Memory B cell (primary cell): ENCODE measurements at regions not wholly inside any gene's neighbourhood (a gene's known extent, or its start where the extent isn't known, plus 50 kb on each side); places are given as distances from the start of the nearest gene placed in this dataset.

Experiments
- ATAC-seq: fragments of 150-1000 bp; cut with Tn5 transposase; 2 replicates; pipeline ENCODE4 v1.10.0; 2021; ENCODE audit warnings: low read depth, mild to moderate bottlenecking, moderate library complexity
- DNase-seq, 2 donors: peaks; one replicate each; pipeline ENCODE4 v3.0.0; 2022; ENCODE audit warnings: low spot score in 2 of 2
- H3K27ac Mint-ChIP-seq: one replicate; pipeline ENCODE4 v1.8.0; 2022; ENCODE audit warnings: mild to moderate bottlenecking, moderate library complexity, mixed read lengths
- H3K27me3 Mint-ChIP-seq: one replicate; pipeline ENCODE4 v1.8.0; 2022; ENCODE audit warnings: mixed read lengths
- H3K36me3 Mint-ChIP-seq: one replicate; pipeline ENCODE4 v1.8.0; 2022; ENCODE audit warnings: mild to moderate bottlenecking, mixed read lengths
- H3K4me1 Mint-ChIP-seq: one replicate; pipeline ENCODE4 v1.8.0; 2022; ENCODE audit warnings: mixed read lengths
- H3K4me3 Mint-ChIP-seq: one replicate; pipeline ENCODE4 v1.8.0; 2022; ENCODE audit warnings: mild to moderate bottlenecking, moderate library complexity, mixed read lengths
- H3K9me3 Mint-ChIP-seq: one replicate; pipeline ENCODE4 v1.8.0; 2022; ENCODE audit warnings: mixed read lengths

DNA sequence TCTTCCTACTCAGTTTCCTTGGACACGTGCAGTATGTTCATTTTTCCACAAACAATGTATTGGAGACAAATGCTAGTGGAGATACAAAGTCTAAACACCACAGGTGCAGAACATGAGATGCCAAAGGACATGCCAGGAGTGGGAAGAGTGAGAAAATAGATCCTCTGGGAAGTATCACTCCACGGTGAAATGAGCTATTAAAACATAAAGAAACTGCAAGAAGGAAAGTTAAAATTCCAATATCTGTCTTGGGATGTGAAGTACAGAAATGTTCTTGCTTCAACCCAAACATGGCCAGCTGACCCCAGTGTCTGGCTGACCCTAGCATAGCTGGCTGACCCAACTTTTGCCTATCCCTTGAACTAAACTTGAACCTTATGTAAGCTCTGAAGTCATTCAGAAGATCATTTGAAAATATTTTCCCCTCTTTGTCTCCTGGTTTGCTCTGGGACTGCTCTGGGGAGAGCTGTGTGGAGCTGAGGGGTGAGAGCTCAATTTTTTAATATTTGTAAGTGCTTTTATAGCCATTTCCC is 59.5 kb downstream of the FZD1 start:
- Mint-ChIP-seq H3K36me3 (no peaks in the 10 kb centered on the region), H3K27ac (no peak overlapping the region), H3K27me3 (no peaks in the 10 kb centered on the region), H3K4me3 (no peak overlapping the region), H3K4me1 (peaks cover 27% of the 10 kb centered on the region), H3K9me3 (no peaks in the 10 kb centered on the region)
- DNase-seq (no peak), ATAC-seq (no peak)

DNA sequence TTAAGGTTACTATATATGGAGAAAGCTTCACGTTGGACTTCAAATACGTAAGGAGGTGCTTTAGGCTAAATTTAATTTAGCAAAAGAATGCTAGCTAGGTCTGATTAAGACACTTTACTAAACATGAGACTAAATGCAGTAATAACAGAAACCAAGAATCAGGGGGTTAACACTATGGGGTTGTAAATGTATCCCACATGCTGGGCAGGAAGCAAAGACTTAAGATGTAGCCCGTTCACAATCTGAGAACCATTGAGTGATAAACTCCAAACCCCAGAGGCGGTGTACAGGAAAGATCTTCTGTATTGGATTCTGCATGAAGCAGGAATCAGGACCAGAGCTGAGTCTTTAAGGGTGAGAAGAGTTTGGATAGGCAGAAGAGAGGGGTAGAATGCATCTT is 60.4 kb downstream of the FZD1 start:
- peak overlapping the region; percentile 29 for H3K27ac Mint-ChIP-seq
- DNase-seq (no peak), ATAC-seq (no peak)
- H3K36me3 Mint-ChIP-seq: no peaks in the 10 kb centered on the region
- no peaks in the 10 kb centered on the region for H3K9me3 Mint-ChIP-seq
- H3K4me1 Mint-ChIP-seq: peaks cover 27% of the 10 kb centered on the region
- H3K4me3 Mint-ChIP-seq: no peak overlapping the region
- no peaks in the 10 kb centered on the region for H3K27me3 Mint-ChIP-seq

DNA sequence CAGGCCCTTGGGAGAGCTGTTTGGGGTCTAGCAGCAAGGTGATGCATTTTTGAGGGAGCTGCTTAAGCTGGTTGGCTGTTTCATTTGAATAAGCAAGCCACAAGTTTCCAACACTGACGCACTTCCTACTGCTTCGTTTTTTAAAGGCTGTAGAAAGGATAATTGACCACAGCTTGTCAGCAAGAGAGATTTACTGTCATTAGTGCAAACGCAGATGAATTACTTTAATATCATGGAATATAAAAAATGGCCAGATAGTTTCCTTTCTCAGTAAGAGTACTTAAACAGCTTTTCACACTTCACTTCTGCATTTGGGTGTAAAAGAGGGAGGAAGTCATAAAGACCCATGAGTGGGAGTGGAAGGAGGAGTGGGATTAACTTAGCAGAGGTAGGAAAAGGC is 61.5 kb downstream of the FZD1 start:
- peaks cover 27% of the 10 kb centered on the region for H3K4me1 Mint-ChIP-seq
- DNase-seq (no peak), ATAC-seq (peak; percentile 50)
- H3K4me3 Mint-ChIP-seq: peak overlapping the region; percentile 37
- peak overlapping the region; percentile 39 for H3K27ac Mint-ChIP-seq
- no peaks in the 10 kb centered on the region for H3K9me3 Mint-ChIP-seq
- no peaks in the 10 kb centered on the region for H3K27me3 Mint-ChIP-seq
- H3K36me3 Mint-ChIP-seq: no peaks in the 10 kb centered on the region

DNA sequence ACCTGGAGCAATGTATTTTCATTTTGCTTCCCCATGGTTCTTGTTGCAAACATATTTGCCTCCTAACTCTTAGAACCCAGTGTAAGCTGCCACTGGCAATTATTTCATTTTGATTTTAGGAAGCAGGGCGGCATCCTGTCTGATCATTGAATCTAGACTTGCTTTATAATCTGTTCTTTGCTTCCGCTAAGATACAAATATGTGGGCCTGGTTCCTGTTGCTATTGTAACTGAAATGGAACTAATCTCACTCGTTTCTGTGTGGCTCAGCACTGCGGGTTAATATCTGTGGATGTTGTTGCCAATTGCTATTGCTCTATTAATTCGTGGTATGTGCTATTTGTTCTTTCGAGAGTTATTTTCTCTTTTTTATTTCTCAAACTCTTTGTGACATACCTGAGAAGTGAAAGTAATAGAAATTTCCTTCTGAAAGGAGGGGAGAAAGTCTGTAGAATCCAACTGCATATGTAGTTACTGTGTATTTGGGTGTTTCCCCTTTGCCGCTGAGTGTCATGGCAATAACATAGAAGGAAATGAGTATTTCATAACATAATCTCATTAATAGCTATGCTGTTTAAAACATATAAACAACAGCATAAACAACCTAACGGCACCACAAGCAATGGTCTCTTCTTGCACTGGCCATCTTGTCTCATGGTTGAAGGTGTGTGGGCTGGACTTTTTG is 62.4 kb downstream of the FZD1 start:
- DNase-seq: no peak
- ATAC-seq: peak; percentile 55
- no peaks in the 10 kb centered on the region for H3K9me3 Mint-ChIP-seq
- peak overlapping the region; percentile 28 for H3K4me3 Mint-ChIP-seq
- H3K27ac Mint-ChIP-seq: peak overlapping the region; percentile 39
- no peaks in the 10 kb centered on the region for H3K36me3 Mint-ChIP-seq
- no peaks in the 10 kb centered on the region for H3K27me3 Mint-ChIP-seq
- peaks cover 27% of the 10 kb centered on the region for H3K4me1 Mint-ChIP-seq

DNA sequence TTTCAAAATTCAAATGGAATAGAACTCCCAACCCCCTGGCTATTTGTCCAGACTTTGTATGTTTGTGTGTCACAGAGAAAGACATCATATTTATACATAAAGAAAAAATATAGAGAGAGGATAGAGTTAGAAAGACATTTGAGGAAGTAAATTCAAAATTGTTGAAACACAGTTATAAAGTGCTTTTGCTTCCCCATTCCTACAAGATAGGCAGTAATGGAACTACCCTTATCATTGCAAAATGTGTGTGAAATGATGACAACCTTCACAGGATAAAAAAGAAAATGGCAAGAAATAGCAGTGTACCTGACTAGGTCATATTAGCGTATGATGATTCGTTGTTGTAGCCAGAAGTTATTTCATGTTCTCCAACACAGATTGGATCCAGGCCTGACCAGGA is 63.1 kb downstream of the FZD1 start:
- ATAC-seq (peak; percentile 61), DNase-seq (no peak)
- Mint-ChIP-seq H3K27me3 (no peaks in the 10 kb centered on the region), H3K4me1 (peaks cover 27% of the 10 kb centered on the region), H3K27ac (peak overlapping the region; percentile 39), H3K4me3 (no peak overlapping the region), H3K9me3 (no peaks in the 10 kb centered on the region), H3K36me3 (no peaks in the 10 kb centered on the region)

DNA sequence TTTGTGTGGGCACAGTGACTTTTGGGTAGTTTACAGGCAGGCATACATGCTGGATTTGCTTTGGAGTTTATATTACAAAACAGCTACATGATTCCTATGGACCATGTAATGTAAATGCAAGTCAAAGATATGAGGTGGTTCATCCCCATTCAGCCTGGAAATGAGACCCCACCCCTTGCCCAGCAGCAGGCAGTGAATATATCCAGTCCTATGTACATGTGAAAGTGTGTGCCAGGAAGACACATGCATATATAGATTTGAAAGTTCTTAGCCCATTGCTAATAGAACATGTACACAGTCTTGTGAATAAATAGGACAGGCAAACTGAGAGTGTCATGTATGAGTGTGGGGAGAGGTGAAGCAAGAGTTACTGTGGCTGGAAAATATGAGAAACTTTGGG is 65.3 kb downstream of the FZD1 start:
- H3K9me3 Mint-ChIP-seq: no peaks in the 10 kb centered on the region
- no peak for ATAC-seq
- H3K4me3 Mint-ChIP-seq: no peak overlapping the region
- H3K27me3 Mint-ChIP-seq: no peaks in the 10 kb centered on the region
- H3K27ac Mint-ChIP-seq: no peak overlapping the region
- H3K36me3 Mint-ChIP-seq: peaks cover 2% of the 10 kb centered on the region
- H3K4me1 Mint-ChIP-seq: peaks cover 26% of the 10 kb centered on the region
- no peak for DNase-seq

DNA sequence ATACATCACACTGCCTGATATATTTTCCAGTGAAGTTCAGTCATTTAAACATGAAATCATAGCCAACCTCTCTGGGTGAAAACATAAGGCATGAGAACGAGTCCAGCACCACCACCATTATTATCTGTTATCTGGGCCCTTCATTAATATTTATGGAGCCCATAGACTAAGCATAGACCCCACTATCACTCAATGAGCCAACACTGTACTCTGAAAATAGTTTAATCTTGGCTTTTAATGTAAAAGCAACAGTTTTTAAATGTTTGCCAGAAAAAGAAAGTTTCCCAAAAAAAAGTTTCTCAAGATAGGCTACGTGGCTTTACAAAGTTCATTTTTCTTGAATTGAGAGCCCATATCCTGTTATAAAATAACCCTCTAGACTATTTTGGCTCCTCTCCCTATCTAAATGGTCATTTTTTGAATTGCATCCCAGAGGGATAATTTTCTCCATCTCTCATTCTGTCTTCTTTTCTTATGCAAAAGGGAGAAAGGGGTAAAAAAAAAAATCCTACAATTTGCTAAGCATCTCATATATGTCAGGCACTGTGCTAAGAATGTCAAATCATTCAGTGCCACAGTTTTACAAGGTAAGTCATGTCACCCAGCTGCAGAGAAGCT is 66.1 kb downstream of the FZD1 start:
- peaks cover 2% of the 10 kb centered on the region for H3K36me3 Mint-ChIP-seq
- no peak overlapping the region for H3K27ac Mint-ChIP-seq
- peaks cover 19% of the 10 kb centered on the region for H3K4me1 Mint-ChIP-seq
- no peak overlapping the region for H3K4me3 Mint-ChIP-seq
- ATAC-seq (no peak), DNase-seq (no peak)
- H3K27me3 Mint-ChIP-seq: peaks cover under 1% of the 10 kb centered on the region
- no peaks in the 10 kb centered on the region for H3K9me3 Mint-ChIP-seq

DNA sequence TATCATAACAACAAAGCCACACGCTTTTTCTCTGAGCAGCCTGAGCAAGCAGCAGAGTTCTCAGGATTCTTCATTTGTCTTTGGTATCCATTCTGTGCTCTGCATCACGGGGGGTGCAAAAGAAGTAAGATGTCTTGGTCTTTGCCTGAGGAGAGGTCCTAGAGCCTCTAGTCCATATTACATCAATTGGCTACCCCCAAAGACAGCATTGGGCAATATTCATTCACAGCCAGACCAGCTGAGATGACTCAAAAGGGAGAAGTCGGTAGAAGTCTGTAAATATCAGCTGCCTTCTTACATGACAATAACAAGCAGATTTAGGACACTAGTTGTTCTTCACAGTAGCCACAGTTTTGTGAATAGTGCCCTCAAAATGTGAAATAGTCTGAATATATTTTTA is 66.6 kb downstream of the FZD1 start:
- Mint-ChIP-seq H3K36me3 (peaks cover 2% of the 10 kb centered on the region), H3K4me1 (peaks cover 13% of the 10 kb centered on the region), H3K27me3 (peaks cover 3% of the 10 kb centered on the region), H3K9me3 (no peaks in the 10 kb centered on the region), H3K27ac (no peak overlapping the region), H3K4me3 (no peak overlapping the region)
- no peak for DNase-seq
- ATAC-seq: no peak

DNA sequence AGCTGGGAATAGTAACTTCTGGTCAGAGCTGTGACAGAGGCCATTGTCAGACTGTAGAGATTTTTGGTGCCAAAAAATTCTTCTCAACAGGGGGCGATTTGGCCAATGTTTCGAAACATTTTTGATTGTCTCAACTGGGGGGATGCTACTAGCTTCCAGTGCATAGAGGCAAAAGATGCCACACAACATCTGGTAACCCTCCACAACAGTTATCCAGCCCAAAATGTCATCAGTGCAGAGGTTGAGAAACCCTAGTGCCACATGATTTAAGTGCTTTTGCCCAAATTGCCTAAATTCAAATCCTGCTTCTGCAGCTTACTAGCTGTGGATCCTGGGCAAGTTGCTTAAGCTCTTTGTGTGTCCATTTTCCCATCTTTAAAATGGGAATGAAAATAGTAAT is 71.9 kb downstream of the FZD1 start:
- Mint-ChIP-seq H3K27ac (no peak overlapping the region), H3K27me3 (peaks cover 3% of the 10 kb centered on the region), H3K4me3 (no peak overlapping the region), H3K4me1 (peaks cover 3% of the 10 kb centered on the region), H3K9me3 (no peaks in the 10 kb centered on the region), H3K36me3 (peaks cover 2% of the 10 kb centered on the region)
- no peak for ATAC-seq
- DNase-seq: no peak

DNA sequence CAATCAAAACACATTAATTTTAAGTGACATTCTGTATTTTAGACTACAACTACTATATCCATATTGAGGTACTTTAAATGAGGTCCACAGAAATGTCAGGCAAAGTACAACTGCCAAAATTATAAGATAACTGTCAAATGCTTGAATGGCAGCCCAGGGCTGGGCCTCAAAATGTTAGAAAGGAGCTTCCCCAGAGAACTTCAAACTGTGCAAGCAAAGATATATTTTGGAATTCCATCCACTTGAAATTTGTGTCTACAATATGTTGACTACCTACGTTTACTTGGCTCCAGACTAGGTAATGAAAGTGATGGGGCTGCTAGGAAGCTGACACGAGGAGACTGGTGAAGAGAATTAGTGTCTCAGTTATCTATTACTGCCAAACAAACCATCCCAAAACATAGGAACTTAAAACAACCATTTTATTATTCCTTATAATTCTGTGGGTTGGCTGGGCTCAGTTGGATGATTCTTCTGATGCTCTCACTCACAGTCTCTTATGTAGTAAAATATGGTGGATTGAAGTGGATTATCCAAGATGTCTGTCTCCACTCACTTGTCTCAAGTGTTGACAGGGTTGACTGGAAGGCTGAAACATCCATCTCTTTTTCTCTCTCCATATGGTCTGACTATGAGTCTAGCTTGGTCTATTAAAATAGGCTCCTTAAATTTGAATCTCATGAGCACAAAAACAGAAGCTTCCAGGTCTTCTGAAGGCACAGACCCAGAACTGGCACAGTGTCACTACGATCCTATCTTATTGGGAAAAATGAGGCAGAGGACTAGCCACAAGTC is 74.2 kb downstream of the FZD1 start:
- H3K4me1 Mint-ChIP-seq: peaks cover 8% of the 10 kb centered on the region
- peaks cover 3% of the 10 kb centered on the region for H3K27me3 Mint-ChIP-seq
- ATAC-seq (no peak), DNase-seq (no peak)
- H3K9me3 Mint-ChIP-seq: no peaks in the 10 kb centered on the region
- H3K4me3 Mint-ChIP-seq: no peak overlapping the region
- H3K36me3 Mint-ChIP-seq: peaks cover 2% of the 10 kb centered on the region
- no peak overlapping the region for H3K27ac Mint-ChIP-seq

DNA sequence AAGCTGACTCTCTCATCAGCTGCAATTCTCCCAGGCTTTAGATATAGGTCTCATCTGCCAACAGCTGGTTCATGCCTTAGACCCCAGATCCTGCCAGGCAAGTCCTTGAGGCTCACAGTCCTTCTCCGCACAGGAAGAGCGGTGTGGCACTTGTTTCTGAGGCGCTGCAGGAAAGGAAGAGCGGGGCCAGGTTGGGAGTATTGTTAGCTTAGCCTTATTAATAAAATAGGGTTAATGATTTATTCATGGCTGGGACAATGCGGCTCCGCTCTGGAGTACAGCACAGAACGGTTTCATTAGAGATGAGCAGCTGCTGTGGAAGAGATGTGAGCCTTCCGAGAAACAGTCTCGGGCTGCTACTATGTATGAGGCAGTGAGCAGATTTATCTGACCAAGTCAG is 78.1 kb downstream of the FZD1 start:
- Mint-ChIP-seq H3K36me3 (no peaks in the 10 kb centered on the region), H3K4me3 (no peak overlapping the region), H3K9me3 (no peaks in the 10 kb centered on the region), H3K27ac (no peak overlapping the region), H3K27me3 (no peaks in the 10 kb centered on the region), H3K4me1 (peaks cover 30% of the 10 kb centered on the region)
- DNase-seq (no peak), ATAC-seq (no peak)

DNA sequence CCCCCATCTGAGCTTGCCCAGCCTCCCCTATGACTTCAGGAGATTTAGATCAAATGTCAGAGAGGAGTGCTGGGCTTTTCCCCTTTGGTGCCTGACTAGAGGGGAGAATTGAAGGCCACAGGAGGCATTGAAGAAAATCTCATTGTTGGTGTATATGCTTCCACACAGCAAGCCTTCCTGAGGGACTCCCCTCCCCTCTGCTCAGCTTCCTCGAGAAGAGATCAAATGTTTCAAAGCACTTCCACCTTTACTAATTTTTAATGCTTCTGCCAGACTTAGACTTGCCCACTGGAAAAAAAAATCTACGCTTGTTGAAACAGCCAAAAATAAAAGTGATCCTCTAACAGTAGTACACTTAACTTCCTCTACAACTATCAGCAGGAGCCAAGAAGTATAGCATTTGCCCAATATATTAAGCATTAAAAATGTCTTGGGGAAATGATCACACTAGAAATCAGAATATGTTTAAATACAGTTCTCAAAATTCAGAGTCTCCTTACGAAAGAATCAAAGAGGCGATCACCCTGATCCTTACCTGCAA is 79.3 kb downstream of the FZD1 start:
- Mint-ChIP-seq H3K27me3 (no peaks in the 10 kb centered on the region), H3K4me1 (peaks cover 37% of the 10 kb centered on the region), H3K27ac (peak overlapping the region; percentile 78), H3K4me3 (no peak overlapping the region), H3K9me3 (no peaks in the 10 kb centered on the region), H3K36me3 (peaks cover 2% of the 10 kb centered on the region)
- ATAC-seq (no peak), DNase-seq (no peak)

DNA sequence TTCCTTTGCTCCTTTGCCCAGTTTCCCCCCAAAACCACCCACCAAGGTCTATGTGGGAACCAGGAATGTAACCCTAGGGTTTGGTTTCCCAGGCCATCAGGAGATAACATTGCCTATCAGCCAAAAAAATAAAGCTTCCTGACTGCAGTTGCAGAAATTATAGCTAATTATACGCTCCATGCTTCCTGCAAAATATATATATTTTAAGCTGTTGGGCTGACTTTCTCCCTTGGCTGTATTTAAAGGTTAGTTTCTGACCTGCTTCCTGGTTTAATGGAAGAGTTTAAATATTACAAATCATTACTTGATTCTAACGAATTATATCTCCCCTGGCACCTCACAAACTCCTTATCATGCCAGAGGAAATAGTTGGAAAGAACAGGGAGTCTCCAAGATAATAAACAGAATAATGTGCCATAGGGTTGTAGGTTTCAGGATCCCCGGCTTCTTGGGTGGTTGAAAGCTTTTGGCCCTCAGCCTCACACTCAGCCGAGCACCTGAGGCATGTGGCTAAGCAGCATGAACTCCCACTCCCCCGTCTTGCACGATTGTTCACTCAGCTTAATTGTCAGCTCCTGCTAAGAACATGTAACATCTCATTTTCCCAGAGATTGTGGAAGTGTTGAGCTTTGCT is 79.9 kb downstream of the FZD1 start:
- ATAC-seq (no peak), DNase-seq (no peak)
- H3K36me3 Mint-ChIP-seq: peaks cover 2% of the 10 kb centered on the region
- H3K27ac Mint-ChIP-seq: peak overlapping the region; percentile 92
- peaks cover 39% of the 10 kb centered on the region for H3K4me1 Mint-ChIP-seq
- H3K4me3 Mint-ChIP-seq: peak overlapping the region; percentile 60
- H3K9me3 Mint-ChIP-seq: no peaks in the 10 kb centered on the region
- no peaks in the 10 kb centered on the region for H3K27me3 Mint-ChIP-seq

DNA sequence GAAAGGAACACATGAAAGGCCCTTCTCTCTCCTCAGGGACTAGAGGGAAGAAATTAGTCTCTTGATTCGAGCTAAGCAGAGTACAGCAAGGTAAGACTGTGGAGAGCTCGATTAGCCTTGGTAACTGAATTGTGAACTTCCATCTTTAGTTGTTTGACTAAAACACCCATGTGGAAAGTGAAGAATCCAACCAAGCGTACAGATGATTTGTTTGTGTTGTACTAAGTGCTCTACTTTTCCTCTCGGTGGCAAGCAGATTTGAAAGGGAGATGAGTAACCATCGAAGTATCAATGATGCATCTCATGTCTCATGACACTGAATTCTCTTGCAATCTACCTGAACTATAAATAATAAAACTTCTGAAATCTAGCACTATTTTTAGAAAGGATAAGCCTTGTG is 80.7 kb downstream of the FZD1 start:
- Mint-ChIP-seq H3K27me3 (no peaks in the 10 kb centered on the region), H3K4me1 (peaks cover 40% of the 10 kb centered on the region), H3K4me3 (peak overlapping the region; percentile 60), H3K27ac (peak overlapping the region; percentile 92), H3K9me3 (no peaks in the 10 kb centered on the region), H3K36me3 (peaks cover 2% of the 10 kb centered on the region)
- peak; percentile 78 for ATAC-seq
- DNase-seq: peak in 1 of 2 donors; percentile 36
